HG03457 (cell line): ENCODE measurements at regions not wholly inside any gene's neighbourhood (a gene's known extent, or its start where the extent isn't known, plus 50 kb on each side); places are given as distances from the start of the nearest gene placed in this dataset.

Experiments used
- ATAC-seq: cut with Tn5 transposase; IDR thresholded peaks from one replicate; pipeline ENCODE4 v1.9.1; 2021; ENCODE audit warnings: moderate number of reproducible peaks; ENCODE audit not compliant: unreplicated experiment

- ATAC-seq: no peak
These were observed 167.5 kb upstream of the TOPAZ1 start for GRCh38 chr3:44074181-44074580.

- ATAC-seq: no peak
These were observed 165.4 kb upstream of the TOPAZ1 start for GRCh38 chr3:44076221-44076829.

GRCh38 chr3:44077267-44077666 is 164.4 kb upstream of the TOPAZ1 start:
- ATAC-seq: no peak

- no peak for ATAC-seq
These were observed 162.8 kb upstream of the TOPAZ1 start for GRCh38 chr3:44078863-44079262.

GRCh38 chr3:44079916-44080315 is 161.8 kb upstream of the TOPAZ1 start:
- ATAC-seq: no peak

- ATAC-seq: no peak
These were observed 161.1 kb upstream of the TOPAZ1 start for GRCh38 chr3:44080474-44081072.

- ATAC-seq: no peak
These were observed 151.7 kb upstream of the TOPAZ1 start for GRCh38 chr3:44090036-44090435.

GRCh38 chr3:44092497-44092896 is 149.2 kb upstream of the TOPAZ1 start:
- no peak for ATAC-seq

- ATAC-seq: no peak
These were observed 148.2 kb upstream of the TOPAZ1 start for GRCh38 chr3:44093531-44093930.

- no peak for ATAC-seq
These were observed 142.8 kb upstream of the TOPAZ1 start for GRCh38 chr3:44098656-44099415.

GRCh38 chr3:44099566-44100297 is 142.0 kb upstream of the TOPAZ1 start:
- no peak for ATAC-seq

GRCh38 chr3:44100298-44100695 is 141.4 kb upstream of the TOPAZ1 start:
- ATAC-seq: no peak

GRCh38 chr3:44104043-44104442 is 137.6 kb upstream of the TOPAZ1 start:
- no peak for ATAC-seq

- ATAC-seq: peak; percentile 81
These were observed 136.9 kb upstream of the TOPAZ1 start for GRCh38 chr3:44104668-44105321.

GRCh38 chr3:44105571-44105970 is 136.1 kb upstream of the TOPAZ1 start:
- ATAC-seq: no peak

- ATAC-seq: no peak
These were observed 134.9 kb upstream of the TOPAZ1 start for GRCh38 chr3:44106756-44107155.

- ATAC-seq: no peak
These were observed 133.2 kb upstream of the TOPAZ1 start for GRCh38 chr3:44108481-44108880.

- ATAC-seq: no peak
These were observed 131.8 kb upstream of the TOPAZ1 start for GRCh38 chr3:44109771-44110361.

- no peak for ATAC-seq
These were observed 131.0 kb upstream of the TOPAZ1 start for GRCh38 chr3:44110648-44111047.

- no peak for ATAC-seq
These were observed 130.2 kb upstream of the TOPAZ1 start for GRCh38 chr3:44111482-44111881.

- no peak for ATAC-seq
These were observed 127.5 kb upstream of the TOPAZ1 start for GRCh38 chr3:44114142-44114541.
